NCI-H774 (cell line): ENCODE measurements at regions not wholly inside any gene's neighbourhood (a gene's known extent, or its start where the extent isn't known, plus 50 kb on each side); places are given as distances from the start of the nearest gene placed in this dataset.

ENCODE experiments used
- DNase-seq: peaks from one replicate; lab custom pipeline; 2025; lab: John Stamatoyannopoulos, UW

DNA sequence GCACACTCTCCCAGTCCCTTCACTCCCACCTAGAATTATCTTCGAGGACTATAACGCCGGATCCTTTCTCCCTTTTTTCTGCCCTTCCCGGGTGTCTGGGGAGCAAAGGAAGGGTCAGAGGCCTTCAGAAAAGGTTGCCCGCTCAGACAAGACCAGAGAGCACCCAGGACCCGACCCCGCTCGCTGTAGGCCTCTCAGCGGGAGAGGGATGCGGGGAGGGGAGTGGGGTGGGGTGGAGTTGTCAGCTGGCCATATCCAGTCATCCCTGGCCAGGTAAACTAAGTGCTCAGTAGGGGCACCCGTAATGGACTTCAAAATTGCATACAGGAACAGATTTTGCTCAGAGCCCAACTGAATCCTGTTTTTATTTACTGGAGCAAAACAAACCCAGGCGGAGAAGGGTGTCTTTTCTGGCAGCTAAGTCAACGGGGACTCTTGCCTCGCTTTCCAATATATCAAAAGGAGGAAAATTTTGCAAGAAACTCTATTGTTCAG lies 65.0 kb downstream of the NOL4 start:
- DNase-seq, result peak; percentile 65

DNA sequence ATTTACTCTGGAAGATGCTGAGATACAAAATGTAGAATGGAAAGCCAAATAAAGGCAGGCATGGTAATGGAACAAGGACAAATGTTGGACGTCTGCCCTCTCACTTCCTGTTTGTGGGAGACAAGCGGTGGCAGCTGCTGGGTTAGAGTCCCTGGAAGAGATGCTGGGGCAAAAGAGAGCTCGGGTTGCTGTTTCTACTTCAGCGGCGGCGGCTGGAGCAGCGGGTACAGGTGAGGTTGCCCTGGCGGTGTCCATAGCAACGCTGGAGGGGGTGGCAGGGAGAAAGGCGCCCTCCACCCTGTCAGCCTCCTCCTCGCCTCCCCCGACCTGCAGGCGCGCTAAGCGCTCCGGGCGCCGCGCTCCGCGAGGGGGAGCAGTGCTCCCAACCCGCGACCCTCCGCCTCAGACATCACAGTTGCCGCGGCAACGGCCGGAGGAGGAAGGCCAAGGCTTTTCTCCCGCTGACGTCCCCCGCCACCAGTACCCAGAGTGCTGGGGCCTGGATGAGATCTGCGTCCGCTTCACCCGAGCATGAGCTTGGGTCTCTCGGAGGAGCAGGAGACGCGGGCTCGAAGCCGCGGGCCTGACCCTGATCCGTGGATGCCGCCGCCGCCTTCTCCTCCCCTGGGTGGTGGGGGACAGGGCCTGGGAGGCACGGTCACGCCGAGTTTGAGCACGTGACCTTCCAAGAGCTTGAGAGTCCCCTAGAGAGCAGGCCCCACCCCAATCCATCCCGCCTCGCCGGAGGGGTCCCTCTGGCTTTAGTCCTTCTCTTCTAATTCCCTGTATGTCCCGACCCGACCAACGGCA lies 65.6 kb downstream of the NOL4 start:
- DNase-seq, result peak; percentile 89

DNA sequence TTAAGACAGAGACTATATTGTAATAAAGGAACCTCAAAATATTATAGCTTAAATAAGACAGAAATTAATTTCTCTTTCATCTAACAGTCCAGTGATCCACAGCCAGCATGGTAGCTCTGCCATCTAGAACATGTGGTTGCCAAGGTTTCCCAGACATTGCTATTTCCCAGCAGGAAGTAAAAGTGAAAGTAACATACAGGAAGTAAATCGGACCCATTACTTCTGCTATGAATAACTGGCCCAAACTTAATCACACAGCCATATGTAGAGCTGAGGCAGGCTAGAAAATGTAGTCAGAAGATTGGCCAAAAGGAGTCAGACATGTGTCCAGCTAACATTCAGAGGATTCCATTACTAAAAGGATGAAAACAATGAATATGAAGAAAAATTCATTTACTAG lies 71.0 kb downstream of the NOL4 start:
- peak; percentile 75 for DNase-seq

DNA sequence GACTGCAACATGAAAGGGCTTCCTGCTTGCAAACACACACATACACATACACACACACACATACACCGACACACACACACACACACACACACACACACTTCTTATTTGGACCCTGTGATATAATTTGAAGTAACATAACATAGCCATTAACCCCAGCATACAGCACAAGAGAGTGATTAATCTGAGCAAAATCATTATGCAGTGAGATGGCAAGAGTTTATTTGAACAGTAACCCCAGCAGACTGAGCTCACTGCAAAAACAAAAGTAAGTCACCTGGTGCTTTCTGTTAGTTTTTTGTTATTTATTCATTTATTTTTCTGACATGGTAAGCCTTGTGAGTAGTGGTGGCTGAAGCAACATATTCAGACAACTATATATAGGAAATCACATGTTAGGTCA lies 93.7 kb downstream of the NOL4 start:
- peak; percentile 58 for DNase-seq

DNA sequence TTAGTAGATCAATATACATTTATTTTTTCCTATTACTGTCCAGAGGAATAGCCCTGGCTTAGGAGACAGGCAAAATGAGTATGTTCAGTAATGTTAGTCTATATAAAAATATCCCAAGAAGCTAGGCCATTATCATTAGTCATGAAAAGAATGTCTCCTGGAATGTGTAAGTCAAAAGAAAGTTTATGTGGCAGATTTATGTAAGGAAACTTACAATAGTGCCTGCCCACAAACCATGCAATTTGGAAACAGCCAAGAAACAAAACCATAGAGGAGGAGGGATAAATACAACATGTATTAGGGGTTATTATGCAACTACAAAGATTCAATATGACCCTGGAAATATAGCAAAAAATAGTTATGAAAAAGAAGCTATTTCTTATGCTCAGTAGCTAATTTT lies 96.3 kb downstream of the NOL4 start:
- DNase-seq, result no peak

DNA sequence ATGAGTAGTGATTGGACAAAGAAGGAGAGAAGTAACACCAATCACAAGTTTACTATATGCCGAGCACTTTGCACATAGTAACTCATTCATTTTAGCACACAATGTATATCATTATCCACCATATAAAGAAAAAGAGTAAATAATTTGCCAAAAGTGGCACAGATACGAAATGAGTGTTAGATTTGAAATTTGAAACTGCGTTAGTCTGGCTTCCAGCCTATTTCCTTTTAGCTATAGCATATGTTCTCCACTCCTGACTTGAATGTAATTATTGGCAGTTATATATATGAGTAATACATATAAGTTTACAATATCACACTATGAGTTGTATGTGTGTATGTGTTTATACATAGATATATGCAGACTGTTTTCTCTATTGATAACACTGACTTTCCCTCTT lies 98.6 kb downstream of the NOL4 start:
- DNase-seq, result no peak

DNA sequence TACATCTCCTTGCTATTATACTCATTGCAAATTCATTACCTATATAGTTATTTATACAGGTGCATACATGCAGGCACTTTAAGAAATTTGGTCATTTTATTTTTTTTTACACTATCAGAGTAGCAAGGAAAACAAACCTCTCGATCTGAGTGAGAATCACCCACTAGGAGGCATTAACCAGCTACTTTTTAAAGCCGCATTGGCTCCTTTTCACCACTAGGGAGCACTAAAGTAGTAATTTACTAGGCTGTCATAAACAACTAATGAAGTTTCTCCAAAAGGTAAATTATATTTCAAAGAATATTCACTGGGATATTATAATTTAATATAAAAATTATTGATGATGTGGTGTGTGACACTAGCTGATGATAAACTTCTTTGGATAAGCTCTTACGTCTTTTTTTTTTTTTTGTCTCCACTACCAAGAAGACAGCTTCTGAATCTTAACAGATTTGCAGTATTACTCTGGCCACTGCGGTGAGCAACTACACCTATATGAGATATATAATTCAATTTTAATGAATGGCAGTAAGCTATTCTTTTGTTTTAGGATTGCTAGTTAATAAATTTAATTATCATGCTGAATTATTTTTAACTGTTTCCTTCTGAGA lies 101.9 kb downstream of the NOL4 start:
- peak; percentile 69 for DNase-seq

DNA sequence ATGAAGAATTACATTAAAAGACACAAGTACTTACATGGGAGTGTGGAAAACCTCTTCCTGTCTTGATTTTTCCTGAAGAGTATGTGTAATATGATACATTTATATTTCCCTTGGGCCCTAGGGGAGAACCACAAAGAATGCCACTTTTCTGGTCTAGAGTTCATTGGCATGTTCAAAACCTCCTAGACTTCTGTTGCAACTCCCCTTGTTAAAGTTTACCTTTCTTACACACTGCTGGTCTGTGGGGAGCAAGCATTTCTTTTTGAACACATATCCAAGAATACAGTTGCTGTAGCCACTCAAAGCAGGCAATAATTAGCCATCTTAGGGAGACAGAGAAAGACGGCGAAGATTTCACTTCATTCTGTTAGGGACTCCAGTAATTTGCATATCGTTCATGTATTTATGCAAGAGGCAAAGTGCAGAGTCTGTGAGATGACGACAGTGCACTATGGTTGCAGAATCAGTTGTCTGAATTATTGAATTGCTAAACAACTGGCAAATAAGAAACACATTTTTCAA lies 103.5 kb downstream of the NOL4 start:
- no peak for DNase-seq

DNA sequence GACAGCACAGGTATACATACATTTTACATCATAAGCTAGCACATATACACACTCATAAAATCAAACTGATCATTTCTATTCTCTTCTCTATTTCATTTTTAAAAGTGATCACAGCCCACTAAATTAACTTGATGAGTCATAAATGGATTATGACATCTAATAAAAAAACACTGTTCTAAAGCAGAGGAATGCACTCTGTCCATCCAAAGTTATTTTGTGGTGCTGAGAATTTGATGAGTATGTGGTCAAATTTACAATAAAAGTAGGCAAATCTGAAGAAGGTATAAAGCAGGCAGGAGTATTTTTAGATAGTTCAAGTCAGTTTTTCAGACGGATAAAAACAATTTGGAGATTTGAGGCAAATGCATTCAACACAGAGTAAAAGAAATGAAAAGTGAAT lies 104.4 kb downstream of the NOL4 start:
- DNase-seq, result no peak

DNA sequence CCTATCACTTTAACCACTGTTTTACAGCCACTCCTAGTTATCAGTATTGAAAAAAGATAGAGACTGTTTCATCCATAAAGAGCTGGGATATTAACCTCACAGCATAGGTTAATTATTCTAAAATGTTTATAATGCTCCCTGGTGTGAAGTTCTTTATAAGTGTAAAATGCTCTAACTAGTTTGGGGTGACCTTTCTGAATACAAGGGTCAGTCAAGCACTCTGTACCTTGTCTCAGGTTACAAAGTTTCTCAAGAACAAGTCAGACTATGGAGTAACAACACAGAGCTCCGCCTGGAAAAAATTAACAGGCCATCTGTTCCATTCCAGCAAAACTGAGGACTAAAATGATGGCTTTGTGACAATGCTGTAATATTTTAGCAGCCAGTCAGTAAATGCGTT lies 107.4 kb downstream of the NOL4 start:
- peak; percentile 77 for DNase-seq

DNA sequence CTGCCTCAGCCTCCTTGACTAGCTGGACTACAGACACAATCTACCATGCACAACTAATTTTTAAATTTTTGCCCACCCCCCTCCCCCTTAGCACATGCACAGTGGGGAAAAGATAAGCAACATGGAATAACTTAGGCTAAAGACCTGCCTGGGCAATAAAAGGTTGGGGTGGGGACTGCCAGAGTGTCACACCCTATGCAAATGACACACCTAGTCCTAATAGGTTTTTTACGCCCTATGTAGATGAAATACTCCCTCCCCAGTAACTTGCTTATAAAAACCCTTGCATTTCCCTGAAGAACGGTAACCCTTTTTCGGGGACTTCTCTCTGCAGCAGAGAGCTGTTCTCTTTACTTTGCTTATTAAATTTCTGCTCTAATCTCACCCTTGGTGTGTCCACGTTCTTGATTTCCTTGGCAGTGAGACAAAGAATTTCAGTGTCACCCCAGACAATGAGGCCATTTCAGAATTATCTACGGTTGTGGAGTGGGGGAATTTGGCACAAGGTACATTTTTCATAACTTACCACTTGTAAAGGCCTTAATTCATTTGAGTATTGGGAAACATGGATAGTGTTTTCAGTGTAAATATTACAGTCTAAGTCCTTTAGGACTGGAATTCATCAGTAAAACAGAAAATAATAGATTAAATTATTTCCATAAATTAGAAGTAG lies 109.2 kb downstream of the NOL4 start:
- DNase-seq, result no peak

DNA sequence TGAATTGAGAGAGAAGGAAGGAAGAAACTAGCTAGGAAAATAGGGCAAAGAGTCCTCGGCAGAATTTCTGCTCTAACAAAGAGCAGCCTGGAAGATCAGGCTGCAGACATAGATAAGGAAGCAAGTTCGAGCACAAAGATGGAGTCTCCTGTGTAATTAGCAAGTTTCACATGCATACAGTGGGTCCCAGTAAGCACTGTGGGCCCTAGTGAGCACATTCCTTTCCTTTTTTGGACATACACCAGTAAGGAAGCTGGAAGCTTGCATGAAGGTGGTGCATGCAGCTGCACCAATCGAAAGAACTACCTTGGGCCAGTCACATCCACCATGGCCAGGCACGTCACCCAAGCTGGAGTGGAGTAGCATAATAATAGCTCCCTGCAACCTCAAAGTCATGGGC lies 109.7 kb downstream of the NOL4 start:
- DNase-seq, result no peak

DNA sequence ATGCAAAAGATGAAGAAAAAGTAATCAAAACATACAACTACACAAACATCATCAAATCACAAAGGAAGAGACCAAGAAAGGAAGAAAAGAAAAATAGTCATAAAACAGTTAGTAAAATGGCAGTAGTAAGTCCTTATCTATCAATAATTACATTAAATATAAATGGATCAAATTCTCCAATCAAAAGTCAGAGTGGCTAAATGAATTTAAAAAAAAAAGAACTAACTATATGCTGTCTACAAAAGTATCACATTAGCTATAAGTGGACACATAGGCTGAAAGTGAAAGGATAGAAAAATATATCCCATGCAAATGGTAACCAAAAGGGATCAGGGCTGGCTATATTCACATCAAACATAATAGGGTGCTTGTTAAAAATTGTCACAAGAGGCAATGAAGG lies 116.5 kb downstream of the NOL4 start:
- no peak for DNase-seq

DNA sequence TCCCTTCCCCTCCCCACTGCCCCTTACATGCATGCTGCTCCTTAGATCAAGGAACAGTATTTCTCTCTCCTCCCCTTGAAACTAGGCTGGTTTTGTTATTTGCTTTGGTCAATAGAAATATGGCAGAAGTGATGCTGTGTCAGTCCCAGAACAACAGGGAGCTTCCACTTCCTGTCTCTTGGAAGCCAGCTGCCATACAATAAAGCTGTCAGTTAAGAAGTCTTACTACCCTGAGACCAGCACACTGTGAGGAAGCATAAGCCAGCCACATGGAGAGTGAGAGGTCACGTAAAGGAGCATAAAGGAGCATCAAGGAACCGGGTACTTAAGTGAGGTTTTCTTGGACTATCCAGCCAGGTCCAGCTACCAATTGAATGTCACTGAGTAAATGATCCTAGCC lies 126.6 kb downstream of the NOL4 start:
- no peak for DNase-seq

DNA sequence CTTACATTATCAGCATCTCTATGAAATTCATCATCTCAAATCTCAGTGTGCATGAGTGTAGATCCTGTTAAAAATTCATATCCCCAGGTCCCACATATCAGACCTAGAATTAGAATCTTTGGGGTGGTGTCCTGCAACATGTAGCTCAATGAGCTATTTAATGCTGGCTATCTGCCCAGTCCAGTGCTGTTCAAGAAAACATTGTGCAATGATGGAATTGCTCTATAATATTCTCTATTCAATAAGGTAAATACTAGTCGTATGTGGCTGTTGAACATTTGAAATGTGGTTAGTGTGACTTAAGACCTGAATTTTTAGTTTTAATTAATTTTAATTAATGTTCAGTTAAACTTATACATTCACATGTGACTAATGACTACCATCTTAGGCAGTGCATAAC lies 127.4 kb downstream of the NOL4 start:
- DNase-seq, result no peak

DNA sequence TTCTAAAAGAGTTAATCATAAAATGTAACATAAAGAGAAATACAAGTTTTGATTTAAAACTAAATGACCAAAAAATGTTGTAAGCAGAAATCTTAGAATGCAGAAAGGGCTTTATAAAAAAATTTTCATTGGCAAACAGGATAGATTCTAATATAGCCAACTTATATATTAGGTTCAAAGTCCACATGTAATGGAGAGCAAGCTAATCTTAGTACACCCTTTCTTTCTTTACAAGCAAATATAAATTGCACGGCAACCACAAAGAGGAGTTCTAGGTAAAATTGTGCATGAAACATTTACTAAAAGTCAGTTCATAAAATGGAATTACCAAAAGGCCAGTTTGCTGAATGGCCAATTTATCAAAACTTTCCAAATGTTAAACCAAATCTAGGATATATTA lies 130.6 kb downstream of the NOL4 start:
- no peak for DNase-seq

DNA sequence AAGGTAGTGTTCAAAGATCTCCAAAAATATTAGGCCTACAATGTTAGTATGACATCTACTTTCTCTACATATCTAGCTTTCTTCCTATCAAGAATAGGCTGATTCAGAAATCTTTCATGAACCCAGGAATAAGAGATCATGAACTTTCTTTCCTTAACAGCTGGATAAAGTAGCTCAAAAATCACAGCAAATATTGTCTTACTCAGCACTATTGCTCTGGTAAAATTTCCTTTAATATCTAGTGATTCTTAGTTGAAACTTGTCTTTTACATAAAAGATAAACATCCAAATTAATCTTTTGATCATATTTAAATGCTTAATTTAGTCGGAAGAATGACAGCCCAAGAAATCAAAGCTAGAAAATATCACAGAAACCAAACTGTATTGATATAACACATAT lies 131.9 kb downstream of the NOL4 start:
- DNase-seq, result no peak

DNA sequence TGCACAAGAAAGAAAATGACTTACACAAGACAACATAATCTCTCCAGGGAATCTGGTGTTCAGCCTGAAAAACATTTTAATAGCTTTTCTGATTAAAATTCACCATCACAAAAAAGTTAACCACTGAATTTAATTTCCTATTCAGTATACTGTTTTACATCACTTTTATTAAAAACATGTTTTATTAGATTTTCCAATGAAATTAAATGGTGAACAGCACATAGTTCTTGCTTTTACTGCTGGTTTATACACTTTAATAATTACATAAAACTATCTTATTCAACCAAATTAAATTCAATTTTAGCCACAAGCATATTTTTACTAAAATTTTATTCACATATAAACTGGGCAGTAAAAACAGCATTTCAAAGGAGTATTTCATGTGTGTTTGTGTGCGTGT lies 138.3 kb downstream of the NOL4 start:
- DNase-seq, result no peak

DNA sequence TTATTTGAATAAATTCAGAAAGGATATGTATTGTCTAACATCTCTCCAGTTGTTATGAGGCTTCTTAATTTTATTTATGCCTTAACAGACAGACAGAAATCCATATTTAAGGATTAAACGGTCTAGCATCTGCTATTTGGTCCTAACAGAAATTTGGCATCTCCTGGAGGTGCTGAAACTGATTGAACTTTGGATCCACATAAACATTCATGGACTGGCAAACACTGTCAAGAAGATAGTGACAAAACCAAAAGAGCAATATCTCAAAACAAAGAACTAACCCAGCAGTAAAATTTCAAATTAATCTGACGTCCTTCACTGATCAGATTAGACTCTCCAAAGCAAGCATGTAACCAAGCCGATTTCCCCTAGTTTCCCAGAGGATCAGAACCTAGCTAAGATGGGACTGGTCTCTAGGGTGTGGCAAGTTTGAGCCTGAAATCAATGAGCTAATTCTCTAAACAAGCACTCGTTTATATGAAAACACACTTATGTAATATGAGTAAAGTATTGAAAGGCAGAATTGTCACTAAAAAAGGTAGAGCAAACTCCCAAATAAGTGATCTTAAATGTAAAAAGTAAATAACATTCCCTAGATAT lies 139.5 kb downstream of the NOL4 start:
- DNase-seq, result no peak

DNA sequence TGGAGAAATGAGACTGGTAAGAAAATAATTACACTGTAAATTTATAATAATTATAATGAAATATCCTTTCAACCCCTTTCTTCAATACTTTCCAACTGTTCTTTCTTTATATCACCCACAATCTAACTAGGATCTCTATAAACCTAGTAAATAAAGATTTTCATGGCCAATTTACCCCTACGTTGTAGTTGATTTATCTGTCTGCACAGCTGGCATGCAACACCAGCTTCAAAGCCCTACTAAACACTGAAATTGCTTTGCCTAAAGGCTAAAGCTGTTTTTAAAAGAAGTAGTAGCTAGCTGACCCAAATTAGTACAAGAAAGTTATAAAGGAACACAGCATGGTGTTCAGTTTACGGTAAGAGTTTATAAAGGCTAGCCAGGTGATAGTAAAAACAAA lies 140.1 kb downstream of the NOL4 start:
- no peak for DNase-seq

DNA sequence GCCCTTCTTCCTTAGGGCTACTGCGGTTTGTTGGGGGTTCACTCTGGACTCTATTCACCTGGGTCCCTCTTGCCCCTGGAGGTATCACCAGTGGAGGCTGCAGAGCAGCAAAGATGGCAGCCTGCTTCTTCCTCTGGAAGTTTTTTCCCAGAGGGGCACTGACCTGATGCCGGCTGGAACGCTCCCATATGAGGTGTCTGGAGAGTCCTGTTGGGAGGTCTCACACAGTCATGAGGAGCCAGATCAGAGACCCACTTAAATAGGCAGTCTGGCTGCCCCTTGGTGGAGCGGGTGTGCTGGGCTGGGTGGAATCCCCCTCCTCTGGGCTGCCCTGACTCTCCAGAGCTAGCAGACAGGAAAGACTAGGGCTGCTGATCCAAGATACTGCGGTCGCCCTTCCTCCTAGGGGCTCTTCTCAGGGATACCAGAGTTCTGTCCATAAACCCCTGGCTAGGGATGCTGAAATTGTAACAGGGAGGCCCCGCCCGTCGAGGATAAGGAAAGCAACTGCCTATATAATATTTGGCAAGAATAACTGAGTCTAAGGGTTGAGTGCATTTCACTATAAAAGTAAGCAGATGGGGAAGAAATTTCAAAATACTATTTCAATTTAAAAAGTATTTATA lies 140.7 kb downstream of the NOL4 start:
- DNase-seq, result no peak

DNA sequence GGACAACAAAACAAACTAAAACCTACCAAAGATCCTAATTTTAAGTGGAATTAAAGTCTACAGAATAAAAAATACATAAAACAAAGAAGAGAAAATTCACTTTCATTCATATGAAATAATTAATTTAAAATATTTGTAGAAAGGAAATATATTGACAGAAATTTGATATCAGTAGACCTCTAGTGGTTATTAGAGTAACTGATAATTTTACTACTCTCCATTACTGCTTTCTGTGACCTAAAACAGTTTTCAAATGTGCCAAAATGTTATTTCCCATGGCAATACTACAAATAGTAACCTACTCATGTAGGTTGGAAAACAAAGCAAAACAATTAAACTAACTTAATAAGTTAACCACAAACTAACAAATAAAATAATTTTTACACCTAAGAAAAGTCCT lies 147.1 kb downstream of the NOL4 start:
- no peak for DNase-seq
